ENCODE measurements at regions not wholly inside any gene's neighbourhood (a gene's known extent, or its start where the extent isn't known, plus 50 kb on each side); places are given as distances from the start of the nearest gene placed in this dataset.

DNA sequence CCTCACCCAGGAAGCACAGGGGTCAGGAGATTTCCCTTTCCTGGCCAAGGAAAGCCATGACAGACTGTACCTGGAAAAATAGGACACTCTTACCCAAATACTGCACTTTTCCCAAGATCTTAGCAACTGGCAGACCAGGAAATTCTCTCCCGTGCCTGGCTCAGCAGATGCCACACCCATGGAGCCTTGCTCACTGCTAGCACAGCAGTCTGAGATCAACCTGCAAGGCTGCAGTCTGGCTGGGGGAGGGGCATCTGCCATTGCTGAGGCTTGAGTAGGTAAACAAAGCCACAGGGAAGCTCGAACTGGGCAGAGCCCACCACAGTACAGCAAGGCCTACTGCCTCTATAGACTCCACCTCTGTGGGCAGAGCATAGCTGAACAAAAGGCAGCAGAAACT is 567.3 kb upstream of the LMCD1 start:
- no peak for TF ChIP-seq CTCF (IDR thresholded peaks at IDR 0.05)
- TF ChIP-seq POLR2A (IDR thresholded peaks at IDR 0.05): no peak
